RPMI7951 (cell line): ENCODE measurements at regions not wholly inside any gene's neighbourhood (a gene's known extent, or its start where the extent isn't known, plus 50 kb on each side); places are given as distances from the start of the nearest gene placed in this dataset.
A peak's percentile ranks its signal among the peaks of the same experiment; 100 is the strongest.

ENCODE experiments used
- DNase-seq: peaks from one replicate; pipeline ENCODE4 v3.0.0-alpha.2; 2012; ENCODE audit warnings: low read depth

DNA sequence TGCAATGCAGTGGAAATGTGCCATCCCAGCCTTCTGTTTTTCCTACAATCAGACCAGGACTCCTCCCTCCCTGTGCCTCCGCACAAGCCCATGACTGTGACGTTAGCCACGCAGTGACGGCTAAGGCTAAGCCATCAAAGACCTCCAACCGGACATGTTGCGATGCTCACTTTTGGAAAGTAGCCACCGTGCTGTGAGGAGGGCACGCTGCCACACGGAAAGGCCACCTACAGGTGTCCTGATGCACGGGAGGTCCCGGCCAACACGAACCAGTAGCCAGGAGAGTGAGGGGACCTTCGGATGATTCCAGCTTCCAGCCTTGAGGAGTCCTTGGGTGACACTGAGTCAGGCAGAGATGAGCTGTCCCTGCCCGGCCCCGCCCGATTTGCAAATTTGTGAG lies 53.9 kb downstream of the FOXL1 start:
- DNase-seq, result no peak

DNA sequence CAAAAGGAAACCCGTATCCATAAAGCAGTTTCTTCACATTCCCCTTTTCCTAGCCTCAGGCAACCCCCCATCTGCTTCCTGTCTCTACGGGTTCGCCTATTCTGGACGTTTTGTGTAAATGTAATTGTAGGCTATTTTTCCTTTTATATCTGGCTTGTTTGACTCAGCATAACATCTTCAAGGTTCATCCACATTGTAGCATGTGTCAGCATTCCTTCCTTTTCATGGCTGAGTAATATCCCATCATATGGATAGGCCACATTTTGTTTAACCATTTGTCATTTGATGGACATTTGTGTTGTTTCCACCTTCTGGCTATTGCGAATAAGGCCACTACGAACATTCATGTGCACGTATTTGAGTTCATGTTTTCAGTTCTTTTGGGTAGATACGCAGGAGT lies 54.6 kb downstream of the FOXL1 start:
- DNase-seq, result no peak

DNA sequence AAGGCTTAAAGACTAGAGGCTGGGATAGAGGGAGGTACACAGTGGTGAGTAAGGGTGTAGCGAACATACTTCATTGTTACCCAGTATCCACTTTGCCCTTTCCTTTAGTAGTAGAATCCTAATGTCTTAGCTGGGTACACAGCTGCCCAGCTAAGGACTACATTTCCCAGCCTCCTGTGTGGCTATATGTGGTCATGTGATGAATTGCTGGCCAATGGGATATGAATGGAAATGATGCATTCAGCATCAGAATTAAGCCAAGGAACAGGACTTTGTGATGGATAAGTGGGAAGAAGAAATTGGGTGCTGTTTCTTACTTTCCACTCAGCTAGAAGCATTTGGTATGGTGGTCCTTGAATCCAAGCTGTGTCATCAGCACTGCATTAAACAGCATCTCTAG lies 55.9 kb downstream of the FOXL1 start:
- DNase-seq, result peak; percentile 69

DNA sequence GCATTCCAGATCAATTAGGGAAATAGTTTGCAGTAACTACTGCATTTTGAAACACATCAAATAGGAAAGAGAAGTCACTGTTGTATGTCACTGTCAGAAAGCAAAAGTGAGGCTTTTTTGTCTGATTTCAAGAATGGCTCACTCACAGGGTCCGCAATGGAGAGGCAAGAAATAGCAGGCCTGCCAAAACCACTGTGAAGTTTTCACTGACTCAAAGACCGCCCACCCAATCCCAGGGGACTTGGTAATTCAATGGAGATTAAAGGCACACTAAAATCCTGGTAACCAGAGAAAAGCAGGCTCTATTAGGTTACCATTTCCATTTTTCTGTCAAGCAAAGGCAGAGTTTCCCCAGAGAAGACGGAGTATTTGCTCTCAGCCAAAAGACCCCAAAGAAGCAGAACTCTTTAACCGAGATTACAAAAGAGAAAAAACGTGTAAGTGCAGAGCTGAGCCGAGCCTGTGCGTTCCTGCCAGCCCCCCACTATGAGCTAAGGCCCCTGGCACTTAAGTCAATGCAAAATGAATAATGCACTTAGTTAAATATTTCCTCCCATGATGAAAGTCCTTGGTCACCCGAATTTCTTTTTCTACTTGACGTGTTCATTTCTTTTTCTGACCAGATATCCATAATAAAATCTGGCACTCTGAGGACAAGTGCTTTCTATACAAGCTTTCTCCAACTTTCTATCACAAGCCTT lies 57.0 kb downstream of the FOXL1 start:
- peak; percentile 46 for DNase-seq

DNA sequence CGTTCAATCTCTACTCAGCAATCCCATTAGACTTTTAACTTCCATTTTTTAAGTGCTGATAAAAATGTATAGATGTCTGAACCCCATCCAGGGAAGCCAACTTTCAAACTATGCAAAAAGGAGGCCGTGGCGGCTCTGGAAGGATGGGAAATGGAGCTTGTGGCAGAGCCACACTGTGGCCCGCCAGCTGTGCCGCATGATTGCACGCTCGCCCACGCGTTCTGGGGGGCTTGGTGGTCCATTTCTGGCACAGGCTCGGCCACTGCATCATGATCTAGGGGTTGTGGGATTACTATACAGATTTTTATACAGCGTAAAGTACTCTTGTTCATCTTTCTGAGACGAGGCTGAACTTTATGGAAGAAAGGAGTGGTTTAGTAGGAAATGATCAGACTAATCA lies 57.6 kb downstream of the FOXL1 start:
- no peak for DNase-seq

DNA sequence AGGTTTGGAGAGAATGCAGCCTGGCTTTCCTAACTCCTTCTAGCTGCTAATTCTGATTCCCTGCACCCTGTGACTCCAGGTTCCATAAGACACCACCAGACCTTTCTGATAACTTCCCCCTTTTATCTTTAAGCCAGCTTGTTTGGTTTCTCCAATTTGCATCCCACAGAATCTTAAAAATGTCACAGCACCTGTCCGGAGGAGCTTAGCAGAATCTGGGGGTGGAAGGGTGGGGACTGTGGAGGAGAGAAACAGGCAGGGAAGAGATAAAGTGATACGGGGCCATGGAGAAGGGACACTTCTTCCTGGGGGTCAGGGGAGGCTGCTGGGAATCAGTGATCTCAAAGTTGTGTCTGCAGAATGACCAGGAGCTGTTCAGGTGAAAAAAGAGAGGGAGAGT lies 59.4 kb downstream of the FOXL1 start:
- no peak for DNase-seq

DNA sequence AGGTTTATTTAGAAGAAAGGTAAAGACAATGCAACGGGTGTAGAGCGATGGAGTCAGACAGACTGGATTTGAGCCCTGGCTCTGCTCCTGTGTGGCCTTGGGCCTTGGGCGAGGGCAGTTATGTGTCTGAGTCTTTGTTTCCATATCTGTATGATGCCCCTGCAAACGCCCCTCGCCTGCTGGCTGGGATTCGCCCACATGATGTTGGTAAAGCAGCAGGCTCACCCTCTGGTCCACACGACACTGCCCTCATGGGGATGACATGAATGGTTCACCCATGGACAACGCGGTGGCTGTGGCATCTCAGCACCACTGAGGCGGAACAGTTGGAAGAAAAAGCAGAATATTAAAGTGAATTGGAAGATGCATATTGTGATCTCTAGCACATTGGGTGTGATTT lies 60.3 kb downstream of the FOXL1 start:
- no peak for DNase-seq

DNA sequence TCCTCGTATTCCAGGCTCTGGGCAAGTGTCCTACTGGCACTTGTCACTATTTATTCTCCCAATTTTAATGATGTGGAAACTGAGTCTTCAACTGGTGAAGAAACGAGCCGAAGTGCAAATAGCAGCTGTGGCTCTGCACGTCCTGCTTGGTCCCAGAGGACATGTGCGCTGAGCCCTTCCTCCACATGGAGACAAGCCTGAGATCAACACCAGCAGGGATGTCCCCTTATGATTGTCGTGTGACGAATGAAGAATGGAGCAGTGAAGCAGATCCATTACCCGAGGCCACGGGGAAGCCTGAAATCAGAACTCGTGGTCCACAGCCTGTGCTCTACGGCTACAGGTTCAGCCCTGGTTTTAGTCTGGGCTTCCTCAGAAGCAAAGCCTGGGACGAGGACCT lies 61.0 kb downstream of the FOXL1 start:
- no peak for DNase-seq

DNA sequence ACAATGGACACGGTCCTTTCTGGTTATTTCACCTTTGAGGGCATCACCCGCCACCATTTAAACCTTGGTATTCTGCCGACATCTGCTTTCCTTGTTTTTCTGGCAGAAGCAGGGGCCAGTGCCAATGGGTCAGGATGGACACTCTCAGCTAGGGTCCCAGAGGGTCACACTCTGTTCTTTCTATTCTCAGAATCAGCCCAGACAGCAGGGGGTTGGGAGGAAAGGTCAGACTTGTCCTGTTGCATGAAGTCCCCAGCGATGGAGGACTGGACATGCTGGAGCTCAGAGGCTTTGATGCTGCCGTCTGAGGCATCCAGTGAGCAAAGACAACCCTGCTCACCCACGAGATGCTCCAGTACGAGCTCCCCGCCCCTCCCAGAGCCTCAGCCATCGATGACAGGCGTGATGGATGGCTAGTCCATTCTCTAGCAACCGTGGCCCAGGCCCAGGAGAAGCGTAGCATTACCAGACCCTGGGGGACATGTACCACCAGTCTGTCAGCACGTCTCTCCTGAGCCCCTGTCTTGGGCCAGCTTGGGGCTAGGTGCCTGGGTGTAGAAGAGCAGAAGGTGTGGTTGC lies 62.0 kb downstream of the FOXL1 start:
- no peak for DNase-seq

DNA sequence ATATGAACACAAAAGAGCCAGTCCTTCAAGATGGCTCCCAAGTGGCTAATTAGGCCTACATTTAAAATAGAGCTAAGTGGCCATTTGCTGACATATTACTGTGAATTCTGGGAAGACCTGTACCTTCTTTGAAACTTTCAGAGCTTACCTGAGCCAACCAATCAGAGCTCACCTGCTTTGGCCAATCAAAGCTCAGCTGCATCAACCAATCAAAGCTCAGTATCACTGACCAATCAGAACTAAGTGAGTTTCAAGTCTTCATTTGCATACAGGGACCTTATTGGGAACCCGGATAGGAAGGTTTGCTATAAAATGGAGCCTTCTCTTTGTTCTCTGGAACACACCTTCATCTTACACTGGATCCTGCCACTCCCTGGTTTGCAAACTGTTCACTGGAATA lies 63.7 kb downstream of the FOXL1 start:
- DNase-seq, result no peak

DNA sequence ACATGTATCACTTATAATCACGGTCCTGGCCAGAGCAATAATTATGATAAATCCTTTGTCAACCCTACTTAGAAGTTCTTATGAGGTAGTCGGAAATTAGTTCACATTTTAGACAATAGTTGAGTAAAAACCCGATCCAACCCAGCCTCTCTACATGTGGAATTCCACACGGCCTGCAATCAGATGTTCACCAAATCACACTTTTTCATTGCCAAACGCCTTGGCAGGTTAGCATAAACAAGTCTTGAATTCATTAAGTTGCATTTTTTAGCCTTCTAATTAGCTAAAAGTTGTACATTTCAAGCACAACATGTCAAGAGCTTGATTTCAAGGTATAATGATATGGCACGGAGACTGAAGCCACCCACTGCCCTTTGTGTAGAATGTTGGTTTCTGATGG lies 65.3 kb downstream of the FOXL1 start:
- no peak for DNase-seq

DNA sequence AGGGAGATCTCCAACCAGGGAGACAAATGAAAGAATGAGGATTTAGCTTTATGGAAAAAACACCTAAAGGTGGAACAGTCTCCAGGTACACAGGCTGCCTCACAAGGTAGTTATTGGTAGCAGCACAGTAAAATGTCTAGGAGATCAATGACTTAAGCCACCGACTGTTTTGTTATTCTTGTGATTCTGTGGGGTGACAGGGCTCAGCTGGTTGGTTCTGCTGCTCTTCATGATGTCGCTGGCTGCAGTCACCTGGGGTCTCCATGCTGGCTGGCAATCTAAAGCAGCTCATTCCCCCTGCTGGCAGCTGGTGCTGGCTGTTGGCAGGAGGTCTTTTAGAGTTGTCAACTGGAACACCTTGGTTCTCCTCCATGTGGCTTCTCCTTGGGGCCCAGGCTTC lies 69.2 kb downstream of the FOXL1 start:
- DNase-seq, result no peak

DNA sequence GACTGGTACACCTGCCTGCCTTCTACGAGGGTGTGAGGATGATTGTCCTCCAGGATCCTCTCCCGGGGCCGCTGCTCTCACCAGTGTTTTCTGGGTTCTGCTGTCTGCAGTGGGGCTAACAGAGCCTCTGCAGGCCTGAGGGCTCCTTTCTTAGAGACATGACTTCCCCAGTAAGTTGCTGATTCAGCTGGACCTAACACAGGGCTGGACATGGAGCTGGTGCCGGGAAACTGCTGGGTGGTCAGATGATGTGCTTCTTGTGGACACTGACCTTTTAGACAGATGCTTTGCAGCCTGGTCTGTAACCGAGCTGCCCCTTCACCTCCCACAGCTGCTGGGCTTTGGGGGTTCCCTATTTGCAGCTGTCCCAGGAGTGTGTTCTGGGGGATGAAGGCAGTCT lies 71.5 kb downstream of the FOXL1 start:
- no peak for DNase-seq

DNA sequence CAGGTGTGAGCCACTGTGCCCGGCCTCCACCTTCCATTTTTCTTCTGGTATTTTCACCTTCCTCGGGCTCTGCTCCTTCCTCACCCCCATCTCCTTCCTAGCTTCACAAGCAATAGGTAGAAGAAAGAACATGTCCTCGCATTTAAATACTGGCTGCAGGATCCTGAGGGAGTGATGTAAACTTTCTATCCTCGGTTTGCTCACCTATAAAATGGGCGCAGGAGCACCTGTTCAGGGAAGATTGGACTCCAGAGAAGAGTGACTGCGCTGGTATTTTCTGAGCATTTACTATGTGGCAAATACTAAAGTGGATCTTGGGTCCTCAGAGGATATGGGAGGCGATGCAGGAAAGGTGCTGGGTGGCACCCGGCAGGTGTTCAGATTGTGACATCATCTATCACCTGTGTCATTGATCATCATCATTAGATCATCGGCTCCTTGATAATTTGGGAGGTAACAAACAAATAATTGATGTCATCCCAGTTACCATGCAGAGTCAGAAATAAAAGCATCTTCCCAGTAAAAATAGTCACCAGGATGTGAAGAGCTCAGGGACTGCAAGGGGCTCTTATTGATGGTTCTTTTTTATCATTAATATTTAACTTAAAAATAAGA lies 72.8 kb downstream of the FOXL1 start:
- DNase-seq, result no peak

DNA sequence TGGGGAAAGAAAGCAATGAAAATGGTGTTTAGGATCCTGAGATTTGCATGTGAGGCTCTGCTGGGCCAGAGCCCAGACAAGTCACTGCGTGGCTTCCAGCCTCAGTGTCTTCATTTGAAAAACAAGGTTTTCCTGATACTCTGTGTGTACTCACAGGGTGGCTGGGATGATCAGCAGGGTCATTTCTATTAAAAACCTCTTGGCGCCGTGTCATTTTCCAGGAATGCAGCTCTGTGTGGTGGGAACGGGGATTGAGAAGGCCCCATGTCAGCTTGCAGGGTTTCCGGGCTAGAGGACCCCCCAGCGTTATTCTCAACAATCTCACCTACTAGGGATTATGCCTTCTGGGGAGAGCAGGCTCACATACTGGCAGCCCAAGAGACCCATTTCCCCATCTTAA lies 73.5 kb downstream of the FOXL1 start:
- DNase-seq, result no peak

DNA sequence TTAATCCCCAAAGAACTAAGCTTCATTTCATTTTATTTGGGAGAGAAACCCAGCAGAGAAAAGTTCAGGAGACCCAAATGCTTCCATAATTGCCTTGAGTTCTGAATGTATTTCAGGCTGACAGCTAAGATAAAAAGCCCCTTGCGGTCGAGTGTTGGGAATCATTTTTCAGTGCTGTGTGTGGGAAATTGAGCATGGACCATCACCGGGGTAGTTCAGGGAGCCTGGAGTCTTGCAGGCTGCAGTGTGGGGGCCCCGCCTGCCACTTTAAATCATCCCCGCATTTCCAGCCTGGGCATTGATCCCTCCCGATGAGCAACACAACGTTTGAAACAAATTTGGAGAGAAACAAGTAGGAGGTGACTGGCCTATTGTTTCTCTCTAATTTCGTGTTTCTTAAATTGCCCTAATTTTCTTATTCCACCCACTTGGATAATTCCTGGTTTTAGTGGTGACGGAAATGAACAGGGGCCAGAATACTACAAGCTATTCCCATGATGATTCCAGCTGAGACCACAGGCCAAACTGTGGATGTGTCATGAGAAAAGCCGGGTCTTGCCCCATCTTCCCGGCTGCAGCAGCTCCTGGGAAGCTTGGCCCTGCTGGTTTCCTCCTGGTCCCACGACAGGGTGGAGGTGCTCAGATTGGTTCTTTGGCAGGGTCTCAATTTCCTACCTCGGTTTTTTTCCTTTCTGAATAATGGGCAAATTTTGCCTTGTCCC lies 75.1 kb downstream of the FOXL1 start:
- peak; percentile 73 for DNase-seq

DNA sequence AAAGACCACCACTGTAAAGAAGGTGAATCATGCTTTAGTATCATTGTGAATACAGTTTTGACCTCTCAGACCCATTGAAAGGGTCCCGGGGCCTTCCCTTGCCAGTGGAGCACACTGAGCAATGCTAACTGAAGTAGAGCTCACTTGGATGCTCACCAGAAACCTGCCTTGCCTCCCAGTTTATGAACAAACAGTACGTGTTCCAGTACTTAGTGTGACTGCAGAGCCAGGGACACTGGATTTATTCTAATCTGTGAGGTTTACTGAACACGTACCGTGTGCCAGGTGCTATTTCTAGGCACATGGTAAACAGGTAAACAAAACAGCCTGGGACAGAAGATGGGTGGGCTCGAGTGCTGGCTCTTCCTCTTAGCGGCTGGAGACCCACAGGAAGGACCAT lies 79.6 kb downstream of the FOXL1 start:
- no peak for DNase-seq

DNA sequence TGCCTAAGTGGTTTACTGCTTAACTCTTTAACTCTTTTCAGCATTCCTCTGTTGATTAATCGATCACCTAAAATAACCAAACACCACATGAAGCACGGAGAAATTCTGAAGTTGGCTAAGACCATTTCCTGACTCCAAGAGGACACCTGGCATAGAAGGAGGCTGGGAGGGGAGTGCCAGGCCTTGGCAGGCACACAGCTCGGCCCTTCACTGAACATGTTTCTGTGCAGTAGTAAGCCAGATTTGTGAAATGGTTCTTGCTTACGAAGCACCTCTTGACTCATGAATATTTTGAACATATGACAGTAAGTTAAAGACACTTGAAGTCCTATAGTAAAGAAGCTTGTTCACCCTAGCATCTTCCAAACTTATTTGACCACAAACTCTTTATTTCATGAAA lies 82.3 kb downstream of the FOXL1 start:
- DNase-seq, result no peak

DNA sequence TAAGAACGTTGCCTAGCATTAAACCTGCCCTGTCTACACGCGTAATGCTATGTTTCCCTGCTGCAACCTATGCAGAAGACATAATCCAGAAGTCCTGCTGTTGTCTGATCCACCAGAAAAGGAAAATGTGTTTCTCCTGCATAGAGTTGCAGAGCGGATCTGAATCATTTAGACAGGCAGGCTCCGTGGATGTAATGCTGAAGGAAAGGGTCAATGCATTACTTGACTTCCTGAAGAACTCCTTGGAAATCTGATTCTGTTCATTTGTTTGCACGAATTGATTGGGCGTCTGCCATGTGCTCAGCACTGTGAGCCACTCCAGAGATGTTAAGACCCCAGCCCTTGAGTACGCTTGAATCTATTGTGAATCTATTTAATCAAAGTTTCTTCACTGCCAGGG lies 83.4 kb downstream of the FOXL1 start:
- peak; percentile 51 for DNase-seq

DNA sequence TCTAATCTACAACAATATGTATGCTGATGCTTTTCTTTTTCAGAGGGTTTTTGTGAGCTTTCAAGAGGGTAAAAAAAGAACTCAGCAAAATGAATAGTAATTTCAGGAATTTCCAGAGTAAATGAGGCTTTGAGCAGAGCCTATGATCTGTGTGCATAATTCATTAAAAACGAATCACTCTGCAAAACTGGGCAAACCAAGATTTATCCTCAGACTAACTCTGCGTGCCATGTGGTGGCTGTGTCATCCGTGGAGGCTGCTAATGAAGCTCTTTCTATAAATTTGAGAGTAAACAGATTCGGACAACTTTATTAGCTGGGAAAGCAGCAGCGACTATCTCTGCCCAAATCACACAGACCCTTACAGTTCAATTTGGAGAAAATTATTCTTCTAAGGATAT lies 83.8 kb downstream of the FOXL1 start:
- peak; percentile 42 for DNase-seq

DNA sequence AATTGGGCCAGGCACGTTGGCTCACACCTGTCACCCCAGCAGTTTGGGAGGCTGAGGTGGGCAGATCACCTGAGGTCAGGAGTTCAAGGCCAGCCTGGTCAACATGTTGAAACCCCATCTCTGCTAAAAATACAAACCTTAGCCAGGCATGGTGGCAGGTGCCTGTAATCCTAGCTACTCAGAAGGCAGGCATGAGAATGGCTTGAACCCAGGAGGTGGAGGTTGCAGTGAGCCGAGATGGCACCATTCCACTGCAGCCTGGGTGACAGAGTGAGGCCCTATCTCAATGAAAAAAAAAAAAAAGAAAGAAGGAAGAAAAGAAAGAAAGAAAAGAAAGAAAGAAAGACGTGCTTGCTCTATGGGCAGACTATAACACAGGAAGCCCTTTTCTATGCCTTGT lies 84.4 kb downstream of the FOXL1 start:
- DNase-seq, result no peak

DNA sequence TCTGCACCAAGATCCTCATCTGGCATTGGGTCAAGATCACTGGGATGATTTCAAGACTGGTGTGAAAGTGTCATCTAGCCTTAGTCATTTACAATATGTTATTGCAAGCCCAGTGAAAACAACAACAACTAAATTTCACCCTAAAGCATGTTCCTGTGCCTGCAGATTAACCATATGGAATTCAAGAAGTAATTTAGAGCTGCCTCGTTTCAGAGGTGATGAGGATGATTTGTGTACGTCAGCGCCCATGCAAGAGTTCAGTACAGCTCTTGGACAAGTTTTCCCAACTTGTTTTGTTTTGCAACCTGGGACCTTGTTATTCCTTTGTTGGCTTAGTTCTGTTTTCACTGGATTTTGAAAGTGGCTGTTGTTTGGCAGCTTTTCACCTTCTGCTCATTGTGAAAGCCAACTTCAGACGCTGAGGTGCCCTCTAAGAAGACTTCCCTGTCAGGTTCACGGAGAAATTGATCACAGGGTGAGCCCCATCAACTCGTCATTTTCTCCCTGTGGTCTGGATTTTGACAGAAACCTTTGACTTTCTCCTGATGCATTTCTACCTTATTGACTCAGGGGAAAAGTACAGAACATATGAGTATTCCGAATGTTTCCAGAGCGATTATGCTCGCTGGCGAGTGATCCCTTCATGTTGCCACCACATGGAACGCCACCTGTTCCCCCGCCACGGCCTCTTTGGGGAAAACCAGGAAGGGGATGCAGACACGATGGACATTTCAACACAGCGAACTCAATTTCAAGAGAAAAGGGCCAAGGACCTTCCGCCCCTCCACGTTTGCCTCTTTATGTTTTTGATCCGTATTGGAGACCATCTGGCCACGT lies 85.6 kb downstream of the FOXL1 start:
- DNase-seq, result peak; percentile 71
